Testis (tissue), 2 donors: ENCODE measurements at regions not wholly inside any gene's neighbourhood (a gene's known extent, or its start where the extent isn't known, plus 50 kb on each side); places are given as distances from the start of the nearest gene placed in this dataset.

ENCODE experiments used
- DNase-seq: peaks from one replicate; pipeline ENCODE4 v3.0.0-alpha.2; 2019
- H3K27ac ChIP-seq, 2 donors: fragments of 200-600 bp; sonication (generic); one replicate each; pipeline ENCODE4 v1.5.1; 2019
- H3K27me3 ChIP-seq: fragments of 200-600 bp; sonication (generic); one replicate; pipeline ENCODE4 v1.5.1; 2019
- H3K36me3 ChIP-seq: fragments of 200-600 bp; sonication (generic); one replicate; pipeline ENCODE4 v1.5.1; 2017; ENCODE audit warnings: low read depth; ENCODE audit errors: missing control alignments
- H3K4me1 ChIP-seq: fragments of 200-600 bp; sonication (generic); one replicate; pipeline ENCODE4 v1.5.1; 2019
- H3K4me3 ChIP-seq, 2 donors: fragments of 200-600 bp; sonication (generic); one replicate each; pipeline ENCODE4 v1.5.1; 2017 to 2019
- H3K9me3 ChIP-seq: fragments of 200-600 bp; sonication (generic); one replicate; pipeline ENCODE4 v1.5.1; 2017
- CTCF ChIP-seq, 3 experiments: fragments of 450-650 bp in 2 of 3; fragments of 200-600 bp in 1 of 3; sonication (generic) in 1 of 3; IDR thresholded peaks; one replicate each; pipeline ENCODE4 v1.5.1; 2016 to 2019; ENCODE audit warnings: antibody characterized with exemption in 3 of 3, mild to moderate bottlenecking in 2 of 3, moderate library complexity in 1 of 3
- POLR2A ChIP-seq: fragments of 450-650 bp; IDR thresholded peaks from one replicate; pipeline ENCODE4 v1.6.1; 2017; ENCODE audit warnings: antibody characterized with exemption, mild to moderate bottlenecking, moderate library complexity
- WGBS, 2 donors: methylation state at CpG; one replicate each; pipeline ENCODE4 v1.1.5; 2018; 5-methylcytosine and 5-hydroxymethylcytosine counted together
- intact Hi-C: fragments of 100-400 bp; cut with DNase I; formaldehyde crosslinking; loops from one replicate; pipeline ENCODE4 v1.15.1; 2023; ENCODE audit warnings: low total_unique reads

DNA sequence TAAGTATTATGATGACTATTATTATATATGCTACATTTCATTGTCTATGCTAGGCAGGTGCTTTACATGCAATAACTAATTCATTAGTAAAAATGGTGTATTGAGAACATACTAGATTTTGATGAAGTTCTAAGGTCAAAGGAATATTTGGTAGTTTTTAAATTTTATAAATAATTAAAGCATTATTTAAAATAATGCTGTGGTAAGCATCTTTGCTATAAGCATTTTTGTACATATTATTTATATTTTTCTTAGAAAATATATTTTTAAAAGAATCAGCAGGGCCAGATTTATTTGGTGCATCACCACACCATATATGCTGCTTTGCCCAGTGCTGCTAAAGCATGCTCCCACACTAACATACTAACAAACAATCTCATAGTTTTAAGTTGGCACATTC is 517.9 kb downstream of the C6orf118 start:
- Histone ChIP-seq H3K36me3 (no peaks in the 10 kb centered on the region), H3K27ac (no peak overlapping the region), H3K4me1 (no peaks in the 10 kb centered on the region), H3K27me3 (no peaks in the 10 kb centered on the region), H3K9me3 (no peaks in the 10 kb centered on the region), H3K4me3 (no peak overlapping the region)
- intact Hi-C loops, result no loop called here
- TF ChIP-seq CTCF (IDR thresholded peaks at IDR 0.05) (no peak), POLR2A (no peak)
- DNase-seq, result no peak

DNA sequence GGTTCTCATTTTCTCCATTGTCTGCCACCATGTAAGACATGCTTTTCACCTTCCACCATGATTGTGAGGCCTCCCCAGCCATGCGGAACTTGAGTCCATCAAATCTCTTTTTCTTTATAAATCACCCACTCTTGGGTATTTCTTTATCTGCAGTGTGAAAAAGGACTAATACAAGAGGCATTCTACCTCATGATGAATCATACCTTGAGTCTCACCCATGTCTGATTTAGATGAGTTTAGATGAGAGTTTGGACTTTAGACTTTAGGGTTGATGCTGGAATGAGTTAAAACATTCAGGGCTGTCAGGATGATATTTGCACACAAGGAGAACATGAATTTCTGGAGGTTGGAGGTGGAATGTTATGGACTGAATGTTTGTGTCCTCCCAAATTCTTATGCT is 545.6 kb downstream of the C6orf118 start:
- Histone ChIP-seq H3K4me1 (no peaks in the 10 kb centered on the region), H3K27me3 (no peaks in the 10 kb centered on the region), H3K36me3 (no peaks in the 10 kb centered on the region), H3K27ac (no peak overlapping the region), H3K9me3 (no peaks in the 10 kb centered on the region), H3K4me3 (no peak overlapping the region)
- intact Hi-C loops, result no loop called here
- TF ChIP-seq CTCF (IDR thresholded peaks at IDR 0.05) (no peak), POLR2A (no peak)
- DNase-seq, result no peak
- WGBS, 2 donors, result 89 to 92% methylated on average over 1 of the region's 1 CpG

- intact Hi-C loops, result no loop called here
- no peak for DNase-seq
- Histone ChIP-seq H3K27ac (no peak overlapping the region), H3K9me3 (no peaks in the 10 kb centered on the region), H3K4me1 (no peaks in the 10 kb centered on the region), H3K36me3 (no peaks in the 10 kb centered on the region), H3K27me3 (no peaks in the 10 kb centered on the region), H3K4me3 (no peak overlapping the region)
- no peak for TF ChIP-seq CTCF (IDR thresholded peaks at IDR 0.05)
- no peak for TF ChIP-seq POLR2A
- WGBS, 2 donors, result 78 to 98% methylated on average over 2 of the region's 2 CpGs
Observed at GRCh38 chr6:164757451-164757850, 552.0 kb downstream of the C6orf118 start.

GRCh38 chr6:164756723-164757122 is 552.7 kb downstream of the C6orf118 start:
- intact Hi-C loops, result no loop called here
- TF ChIP-seq POLR2A, result no peak
- no peak for TF ChIP-seq CTCF (IDR thresholded peaks at IDR 0.05)
- H3K4me3 ChIP-seq, result no peak overlapping the region
- H3K36me3 ChIP-seq, result no peaks in the 10 kb centered on the region
- no peak for DNase-seq
- H3K27me3 ChIP-seq, result no peaks in the 10 kb centered on the region
- H3K27ac ChIP-seq, result no peak overlapping the region
- no peaks in the 10 kb centered on the region for H3K4me1 ChIP-seq
- 75 to 82% methylated on average over 8 of the region's 8 CpGs for WGBS, 2 donors
- H3K9me3 ChIP-seq, result no peaks in the 10 kb centered on the region

- no peak for TF ChIP-seq CTCF (IDR thresholded peaks at IDR 0.05)
- no peak for TF ChIP-seq POLR2A
- intact Hi-C loops, result no loop called here
- Histone ChIP-seq H3K27me3 (no peaks in the 10 kb centered on the region), H3K4me1 (no peaks in the 10 kb centered on the region), H3K36me3 (no peaks in the 10 kb centered on the region), H3K27ac (no peak overlapping the region), H3K4me3 (no peak overlapping the region), H3K9me3 (no peaks in the 10 kb centered on the region)
- 84 to 85% methylated on average over 3 of the region's 3 CpGs for WGBS, 2 donors
- no peak for DNase-seq
Observed at GRCh38 chr6:164756142-164756541, 553.3 kb downstream of the C6orf118 start.
